Stimulated activated CD8-positive, alpha-beta memory T cell treated with anti-CD3 and anti-CD28 coated beads, Interleukin-12 subunit alpha, Interleukin-12 subunit beta, amount 100 ng/mL, for 1 hour (primary cell): ENCODE measurements at regions not wholly inside any gene's neighbourhood (a gene's known extent, or its start where the extent isn't known, plus 50 kb on each side); places are given as distances from the start of the nearest gene placed in this dataset.
"Not testable (repeated sequence)": the region's sequence is repeated elsewhere in the genome, so short reads cannot be mapped to it uniquely, and the experiment has no call there.

Experiments
- DNase-seq: peaks from one replicate; pipeline ENCODE4 v3.0.0-alpha.2; 2020; ENCODE audit warnings: low read depth

- no peak for DNase-seq
Observed at GRCh38 chr14:104481323-104481722, 98.2 kb upstream of the C14orf180 start.

- not testable (repeated sequence) for DNase-seq
Observed at GRCh38 chr14:104482017-104482416, 97.5 kb upstream of the C14orf180 start.

- no peak for DNase-seq
Observed at GRCh38 chr14:104486222-104486923, 93.2 kb upstream of the C14orf180 start.

GRCh38 chr14:104494483-104494882, 85.1 kb upstream of the C14orf180 start:
- no peak for DNase-seq

- no peak for DNase-seq
Observed at GRCh38 chr14:104496095-104496494, 83.5 kb upstream of the C14orf180 start.

GRCh38 chr14:104499784-104500760, 79.5 kb upstream of the C14orf180 start:
- DNase-seq = no peak

GRCh38 chr14:104502060-104502459, 77.5 kb upstream of the C14orf180 start:
- no peak for DNase-seq

GRCh38 chr14:104503691-104504090, 75.9 kb upstream of the C14orf180 start:
- no peak for DNase-seq

GRCh38 chr14:104504172-104504735, 75.3 kb upstream of the C14orf180 start:
- no peak for DNase-seq

GRCh38 chr14:104505085-104506074, 74.2 kb upstream of the C14orf180 start:
- DNase-seq = no peak

GRCh38 chr14:104506461-104507253, 72.9 kb upstream of the C14orf180 start:
- DNase-seq = no peak

GRCh38 chr14:104507443-104507842, 72.1 kb upstream of the C14orf180 start:
- DNase-seq = no peak

GRCh38 chr14:104509673-104510072, 69.9 kb upstream of the C14orf180 start:
- no peak for DNase-seq

- DNase-seq = no peak
Observed at GRCh38 chr14:104510216-104510615, 69.3 kb upstream of the C14orf180 start.

GRCh38 chr14:104510794-104511611, 68.6 kb upstream of the C14orf180 start:
- no peak for DNase-seq

- no peak for DNase-seq
Observed at GRCh38 chr14:104512061-104512460, 67.5 kb upstream of the C14orf180 start.

GRCh38 chr14:104512771-104513640, 66.6 kb upstream of the C14orf180 start:
- no peak for DNase-seq

GRCh38 chr14:104513641-104514046, 65.9 kb upstream of the C14orf180 start:
- no peak for DNase-seq
